ENCODE measurements at regions not wholly inside any gene's neighbourhood (a gene's known extent, or its start where the extent isn't known, plus 50 kb on each side); places are given as distances from the start of the nearest gene placed in this dataset.

DNA sequence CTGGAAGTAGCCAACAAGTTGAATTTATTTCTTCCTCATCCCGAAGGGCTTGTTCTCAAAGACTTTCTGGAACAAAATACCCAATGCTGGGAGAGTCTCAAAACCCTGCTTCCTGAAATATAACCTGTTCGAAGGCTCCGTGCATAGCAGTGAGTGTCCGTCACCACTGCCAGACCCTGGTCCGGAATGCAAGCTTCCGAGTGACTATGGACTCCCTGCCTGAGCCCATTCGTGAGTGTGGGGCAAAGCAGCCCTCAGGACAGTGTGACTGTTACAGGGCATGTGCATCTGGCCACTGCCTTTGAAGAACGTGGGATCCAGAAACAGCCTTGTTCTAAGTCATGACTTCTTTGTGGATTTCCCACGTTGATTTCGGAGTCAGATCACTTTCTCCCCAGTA, 214.5 kb upstream of the IGF1R start:
- TF ChIP-seq POLR2A (IDR thresholded peaks at IDR 0.05), result no peak
- TF ChIP-seq, protein P1, sequence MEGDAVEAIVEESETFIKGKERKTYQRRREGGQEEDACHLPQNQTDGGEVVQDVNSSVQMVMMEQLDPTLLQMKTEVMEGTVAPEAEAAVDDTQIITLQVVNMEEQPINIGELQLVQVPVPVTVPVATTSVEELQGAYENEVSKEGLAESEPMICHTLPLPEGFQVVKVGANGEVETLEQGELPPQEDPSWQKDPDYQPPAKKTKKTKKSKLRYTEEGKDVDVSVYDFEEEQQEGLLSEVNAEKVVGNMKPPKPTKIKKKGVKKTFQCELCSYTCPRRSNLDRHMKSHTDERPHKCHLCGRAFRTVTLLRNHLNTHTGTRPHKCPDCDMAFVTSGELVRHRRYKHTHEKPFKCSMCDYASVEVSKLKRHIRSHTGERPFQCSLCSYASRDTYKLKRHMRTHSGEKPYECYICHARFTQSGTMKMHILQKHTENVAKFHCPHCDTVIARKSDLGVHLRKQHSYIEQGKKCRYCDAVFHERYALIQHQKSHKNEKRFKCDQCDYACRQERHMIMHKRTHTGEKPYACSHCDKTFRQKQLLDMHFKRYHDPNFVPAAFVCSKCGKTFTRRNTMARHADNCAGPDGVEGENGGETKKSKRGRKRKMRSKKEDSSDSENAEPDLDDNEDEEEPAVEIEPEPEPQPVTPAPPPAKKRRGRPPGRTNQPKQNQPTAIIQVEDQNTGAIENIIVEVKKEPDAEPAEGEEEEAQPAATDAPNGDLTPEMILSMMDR (IDR thresholded peaks at IDR 0.05), result no peak
